ENCODE measurements at regions not wholly inside any gene's neighbourhood (a gene's known extent, or its start where the extent isn't known, plus 50 kb on each side); places are given as distances from the start of the nearest gene placed in this dataset.

DNA sequence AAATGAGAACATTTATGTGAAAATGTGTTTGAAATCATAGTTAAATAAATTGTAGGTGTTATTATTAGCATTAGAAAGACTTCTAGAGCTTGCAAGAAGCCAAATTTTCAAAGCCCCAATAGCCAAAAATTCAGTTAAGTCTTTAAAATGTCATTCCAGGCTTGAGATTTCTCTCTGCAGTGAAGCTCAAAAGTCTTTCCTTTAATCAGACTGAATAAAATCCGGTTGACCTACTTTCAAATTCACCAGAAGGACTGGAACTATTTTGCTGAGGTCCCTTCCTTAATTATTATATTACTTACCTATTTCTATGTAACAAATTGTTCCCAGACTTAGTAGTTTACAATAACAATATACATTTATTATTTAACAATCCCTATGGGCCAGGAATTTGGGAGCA lies 112.2 kb upstream of the TRPM3 start:
- TF ChIP-seq TAF1 (IDR thresholded peaks at IDR 0.05; ENCODE audit: low read depth) (no peak), CREB1 (IDR thresholded peaks at IDR 0.05; ENCODE audit: low read depth) (no peak), RAD21 (IDR thresholded peaks at IDR 0.05; ENCODE audit: low read depth) (no peak), FOXM1 (IDR thresholded peaks at IDR 0.05; ENCODE audit: borderline replicate concordance, low read depth) (no peak), YY1 (IDR thresholded peaks at IDR 0.05; ENCODE audit: low read depth) (no peak), EP300 (IDR thresholded peaks at IDR 0.05; ENCODE audit: borderline replicate concordance) (no peak), TEAD4 (IDR thresholded peaks at IDR 0.05) (no peak), NFIC (IDR thresholded peaks at IDR 0.05) (no peak), CEBPB (IDR thresholded peaks at IDR 0.05) (no peak), EGR1 (IDR thresholded peaks at IDR 0.05) (no peak), TCF12 (IDR thresholded peaks at IDR 0.05; ENCODE audit: low read depth) (no peak)
- TF ChIP-seq, protein P1, sequence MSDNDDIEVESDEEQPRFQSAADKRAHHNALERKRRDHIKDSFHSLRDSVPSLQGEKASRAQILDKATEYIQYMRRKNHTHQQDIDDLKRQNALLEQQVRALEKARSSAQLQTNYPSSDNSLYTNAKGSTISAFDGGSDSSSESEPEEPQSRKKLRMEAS (IDR thresholded peaks at IDR 0.05), result no peak
- TF ChIP-seq, protein P2, sequence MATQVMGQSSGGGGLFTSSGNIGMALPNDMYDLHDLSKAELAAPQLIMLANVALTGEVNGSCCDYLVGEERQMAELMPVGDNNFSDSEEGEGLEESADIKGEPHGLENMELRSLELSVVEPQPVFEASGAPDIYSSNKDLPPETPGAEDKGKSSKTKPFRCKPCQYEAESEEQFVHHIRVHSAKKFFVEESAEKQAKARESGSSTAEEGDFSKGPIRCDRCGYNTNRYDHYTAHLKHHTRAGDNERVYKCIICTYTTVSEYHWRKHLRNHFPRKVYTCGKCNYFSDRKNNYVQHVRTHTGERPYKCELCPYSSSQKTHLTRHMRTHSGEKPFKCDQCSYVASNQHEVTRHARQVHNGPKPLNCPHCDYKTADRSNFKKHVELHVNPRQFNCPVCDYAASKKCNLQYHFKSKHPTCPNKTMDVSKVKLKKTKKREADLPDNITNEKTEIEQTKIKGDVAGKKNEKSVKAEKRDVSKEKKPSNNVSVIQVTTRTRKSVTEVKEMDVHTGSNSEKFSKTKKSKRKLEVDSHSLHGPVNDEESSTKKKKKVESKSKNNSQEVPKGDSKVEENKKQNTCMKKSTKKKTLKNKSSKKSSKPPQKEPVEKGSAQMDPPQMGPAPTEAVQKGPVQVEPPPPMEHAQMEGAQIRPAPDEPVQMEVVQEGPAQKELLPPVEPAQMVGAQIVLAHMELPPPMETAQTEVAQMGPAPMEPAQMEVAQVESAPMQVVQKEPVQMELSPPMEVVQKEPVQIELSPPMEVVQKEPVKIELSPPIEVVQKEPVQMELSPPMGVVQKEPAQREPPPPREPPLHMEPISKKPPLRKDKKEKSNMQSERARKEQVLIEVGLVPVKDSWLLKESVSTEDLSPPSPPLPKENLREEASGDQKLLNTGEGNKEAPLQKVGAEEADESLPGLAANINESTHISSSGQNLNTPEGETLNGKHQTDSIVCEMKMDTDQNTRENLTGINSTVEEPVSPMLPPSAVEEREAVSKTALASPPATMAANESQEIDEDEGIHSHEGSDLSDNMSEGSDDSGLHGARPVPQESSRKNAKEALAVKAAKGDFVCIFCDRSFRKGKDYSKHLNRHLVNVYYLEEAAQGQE (IDR thresholded peaks at IDR 0.05; ENCODE audit: low read depth), result no peak
- TF ChIP-seq, protein P3, sequence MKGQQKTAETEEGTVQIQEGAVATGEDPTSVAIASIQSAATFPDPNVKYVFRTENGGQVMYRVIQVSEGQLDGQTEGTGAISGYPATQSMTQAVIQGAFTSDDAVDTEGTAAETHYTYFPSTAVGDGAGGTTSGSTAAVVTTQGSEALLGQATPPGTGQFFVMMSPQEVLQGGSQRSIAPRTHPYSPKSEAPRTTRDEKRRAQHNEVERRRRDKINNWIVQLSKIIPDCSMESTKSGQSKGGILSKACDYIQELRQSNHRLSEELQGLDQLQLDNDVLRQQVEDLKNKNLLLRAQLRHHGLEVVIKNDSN (IDR thresholded peaks at IDR 0.05), result no peak

Data from Ishikawa (cell line).